ENCODE measurements at regions not wholly inside any gene's neighbourhood (a gene's known extent, or its start where the extent isn't known, plus 50 kb on each side); places are given as distances from the start of the nearest gene placed in this dataset.
"Not testable (repeated sequence)": the region's sequence is repeated elsewhere in the genome, so short reads cannot be mapped to it uniquely, and the experiment has no call there.

GRCh38 chr16:51527349-51527748, 376.3 kb upstream of the SALL1 start:
- ChIA-PET CTCF (no interaction called here), POLR2A (no interaction called here)

- ChIA-PET CTCF (no interaction called here), POLR2A (no interaction called here)
Observed at GRCh38 chr16:51526621-51527020, 375.6 kb upstream of the SALL1 start.

DNA sequence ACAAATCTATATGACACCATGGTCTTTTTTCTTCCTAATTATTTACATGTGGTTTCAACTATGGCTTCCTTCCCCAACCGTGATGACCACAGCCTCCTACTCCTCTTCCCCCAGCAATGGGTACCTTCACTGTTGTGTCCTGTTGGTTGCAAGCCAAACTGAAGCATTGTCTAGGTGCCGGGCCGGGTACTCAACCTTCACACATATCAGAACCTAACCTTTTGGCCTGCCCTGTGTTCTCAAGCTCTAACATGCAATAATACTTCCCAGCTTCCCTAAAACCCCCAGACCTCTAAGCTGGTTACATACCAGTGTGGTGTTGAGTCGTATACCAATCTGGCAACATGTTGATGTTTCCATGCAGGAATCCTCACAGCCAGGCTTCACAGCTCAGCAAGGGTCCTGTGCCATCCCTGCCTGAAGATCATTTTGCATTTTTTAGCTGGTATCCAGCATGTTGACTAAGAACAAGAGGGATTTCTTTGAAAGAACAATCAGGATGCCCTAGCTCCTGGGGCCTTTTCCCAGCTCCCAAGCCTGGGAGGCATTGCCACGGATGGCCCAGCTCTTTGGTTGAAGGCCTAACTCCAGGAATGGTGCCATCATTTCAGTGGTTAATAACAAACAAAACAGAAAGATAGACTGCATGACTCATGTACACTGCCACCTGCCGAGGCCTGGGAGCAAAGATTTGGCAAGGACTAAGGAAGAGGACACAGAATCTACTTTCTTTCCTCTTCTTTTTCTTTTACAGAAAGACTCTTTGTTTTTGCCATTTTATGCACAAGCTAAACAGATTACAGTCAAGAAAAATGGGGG, 373.7 kb upstream of the SALL1 start:
- ChIA-PET POLR2A (no interaction called here), CTCF (no interaction called here)

GRCh38 chr16:51524070-51524469, 373.0 kb upstream of the SALL1 start:
- ChIA-PET CTCF (no interaction called here), POLR2A (no interaction called here)

DNA sequence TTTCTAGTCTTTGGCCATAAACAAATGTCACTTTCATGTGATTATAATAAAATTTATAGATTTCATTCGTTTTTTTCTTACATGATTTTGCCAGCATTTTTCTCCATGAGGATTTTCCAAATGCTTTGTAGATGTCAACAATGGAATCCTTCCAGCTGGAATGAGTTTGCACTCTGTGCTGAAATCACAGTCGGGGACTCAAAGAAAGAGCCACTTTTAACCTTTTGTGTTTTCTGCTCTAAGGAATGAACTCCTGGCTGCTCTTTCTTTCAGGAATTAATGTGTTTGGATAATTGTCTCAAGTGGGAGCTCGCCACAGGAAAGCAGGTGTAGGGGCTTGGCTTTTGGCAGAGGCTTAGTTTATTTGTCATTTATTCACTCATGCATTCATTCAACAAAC, 372.3 kb upstream of the SALL1 start:
- ChIA-PET POLR2A (no interaction called here), CTCF (no interaction called here)

DNA sequence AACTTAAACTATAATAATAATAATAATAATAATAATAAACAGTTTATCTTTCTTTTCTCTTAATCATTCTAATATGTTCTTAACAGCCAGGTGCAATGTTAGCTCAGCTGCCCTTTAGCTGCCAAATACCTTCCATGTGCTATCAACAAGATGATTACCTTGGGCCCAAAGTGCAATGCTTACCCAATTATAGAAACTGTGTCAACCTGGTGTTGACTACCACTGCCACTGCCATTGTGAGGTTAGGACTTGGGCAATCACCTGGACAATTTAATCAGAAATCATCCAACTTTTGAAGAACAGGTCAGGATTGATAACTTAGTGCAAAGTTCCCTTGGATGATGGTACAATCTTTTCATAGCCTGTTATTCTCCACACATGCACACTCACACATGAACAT, 371.8 kb upstream of the SALL1 start:
- ChIA-PET CTCF (no interaction called here), POLR2A (no interaction called here)

DNA sequence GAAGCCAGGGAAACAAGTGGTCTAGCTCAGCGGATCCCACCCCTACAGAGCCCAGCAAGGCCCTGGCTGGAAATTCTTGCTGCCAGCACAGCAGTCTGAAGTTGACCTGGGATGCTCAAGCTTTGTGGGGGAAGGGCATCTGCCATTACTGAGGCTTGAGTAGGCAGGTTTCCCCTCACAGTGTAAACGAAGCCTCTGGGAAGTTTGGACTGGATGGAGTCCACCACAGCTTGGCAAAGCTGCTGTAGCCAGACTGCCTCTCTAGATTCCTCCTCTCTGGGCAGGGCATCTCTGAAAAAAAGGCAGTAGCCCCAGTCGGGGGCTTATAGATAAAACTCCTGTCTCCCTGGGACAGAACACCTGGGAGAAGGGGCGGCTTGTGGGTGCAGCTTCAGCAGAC, 365.9 kb upstream of the SALL1 start:
- POLR2A ChIA-PET, CTCF ChIA-PET: not testable (repeated sequence)

DNA sequence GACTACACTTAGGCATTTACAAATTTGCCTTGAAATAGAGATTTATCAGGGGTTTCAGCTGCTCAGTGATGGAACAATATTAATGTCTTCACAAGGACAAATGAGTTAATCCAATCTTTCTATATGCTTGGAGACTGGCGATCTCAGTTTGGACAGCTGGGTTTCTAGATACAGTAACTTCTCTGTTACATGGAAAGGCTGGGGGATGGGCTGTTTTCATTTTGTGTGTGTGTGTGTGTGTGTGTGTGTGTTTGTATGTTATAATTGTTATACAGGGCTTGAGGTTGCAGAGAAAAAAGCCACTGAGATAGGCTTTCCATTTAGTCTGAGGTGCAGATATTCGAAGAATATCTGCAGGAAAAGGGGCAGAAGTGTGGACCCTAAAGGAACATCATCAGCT, 359.3 kb upstream of the SALL1 start:
- POLR2A ChIA-PET: no interaction called here
- CTCF ChIA-PET: no interaction called here

DNA sequence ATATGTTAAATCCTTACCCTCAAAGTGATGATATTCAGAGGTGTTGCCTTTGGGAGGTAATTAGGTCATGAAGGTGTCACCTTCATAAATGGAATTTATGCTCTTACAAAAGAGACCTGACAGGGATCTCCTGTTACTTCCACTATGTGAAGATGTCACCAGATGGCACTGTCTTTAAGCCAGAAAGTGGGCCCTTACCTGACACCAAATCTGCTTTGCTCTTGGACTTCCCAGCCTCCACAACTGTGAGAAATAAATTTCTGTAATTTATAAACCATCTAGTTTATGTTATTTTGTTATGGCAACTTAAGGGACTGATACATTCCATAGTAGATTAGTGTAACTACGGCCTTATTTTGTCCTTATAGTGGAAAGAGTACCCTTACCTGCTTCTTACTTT, 358.3 kb upstream of the SALL1 start:
- CTCF ChIA-PET: no interaction called here
- POLR2A ChIA-PET: no interaction called here

- CTCF ChIA-PET: no interaction called here
- POLR2A ChIA-PET: no interaction called here
Observed at GRCh38 chr16:51508490-51509212, 357.6 kb upstream of the SALL1 start.

DNA sequence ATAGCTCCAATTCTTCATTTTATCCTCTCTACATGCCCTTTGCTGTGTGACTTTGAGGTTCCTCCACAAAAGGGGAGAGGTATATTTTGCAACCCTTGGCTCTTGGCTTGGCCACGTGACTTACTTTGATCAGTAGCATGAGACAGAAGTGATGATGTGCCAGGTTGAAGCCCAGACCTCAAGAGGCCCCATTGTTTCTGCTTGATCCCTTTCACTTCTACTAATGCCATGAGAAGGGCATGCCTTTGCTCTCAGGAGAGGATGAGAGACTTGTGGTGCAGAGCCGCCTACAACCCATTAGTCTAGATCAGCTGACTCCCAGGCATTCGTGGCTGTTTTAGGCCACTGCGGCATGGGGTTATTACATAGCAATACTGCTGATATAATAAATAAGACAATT, 356.2 kb upstream of the SALL1 start:
- CTCF ChIA-PET: no interaction called here
- POLR2A ChIA-PET: no interaction called here

- ChIA-PET CTCF (no interaction called here), POLR2A (no interaction called here)
Observed at GRCh38 chr16:51500306-51500705, 349.2 kb upstream of the SALL1 start.

GRCh38 chr16:51497541-51498211, 346.6 kb upstream of the SALL1 start:
- CTCF ChIA-PET: no interaction called here

DNA sequence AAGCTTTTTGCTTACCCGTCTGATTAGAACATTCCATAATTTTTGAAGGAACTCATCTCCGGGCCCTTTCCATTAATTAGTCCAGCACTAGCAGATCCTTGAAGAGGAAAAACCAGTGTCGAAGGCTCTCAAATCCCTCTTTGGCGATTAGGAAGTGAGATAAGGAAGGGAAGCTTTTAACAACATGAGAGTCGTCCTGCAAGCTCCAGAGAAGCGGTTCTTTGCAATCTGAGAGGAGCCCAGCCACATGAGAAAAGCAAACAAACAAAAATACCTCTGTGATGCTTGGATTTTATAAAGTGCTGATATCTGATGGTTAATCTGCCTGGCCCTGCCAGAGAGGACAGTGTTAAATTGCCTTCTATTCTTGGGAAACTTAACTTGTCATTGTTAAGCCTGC, 339.8 kb upstream of the SALL1 start:
- ChIA-PET CTCF (no interaction called here), POLR2A (no interaction called here)

More at GRCh38 chr16:51497541-51498211, 346.6 kb upstream of the SALL1 start:
- POLR2A ChIA-PET: no interaction called here

DNA sequence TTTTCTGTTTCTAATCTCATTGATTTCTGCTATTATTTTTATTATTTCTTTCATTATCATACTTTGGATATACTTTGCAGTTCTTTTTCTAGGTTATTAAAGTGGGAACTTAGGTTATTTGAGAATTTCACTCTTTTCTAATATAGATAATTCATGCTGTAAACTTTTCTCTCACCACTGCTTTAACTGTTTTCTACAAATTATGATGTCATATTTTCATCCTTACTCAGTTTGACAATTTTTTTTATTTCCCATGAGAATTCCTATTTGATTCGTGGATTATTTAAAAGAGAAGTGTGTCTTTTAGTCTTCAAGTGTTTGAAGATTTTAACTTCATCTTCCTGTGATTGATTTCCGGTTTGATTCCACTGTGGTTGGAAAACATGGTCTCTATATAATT, 336.8 kb upstream of the SALL1 start:
- ChIA-PET POLR2A (no interaction called here), CTCF (no interaction called here)

- ChIA-PET CTCF (no interaction called here), POLR2A (no interaction called here)
Observed at GRCh38 chr16:51474414-51475091, 323.5 kb upstream of the SALL1 start.

- POLR2A ChIA-PET: no interaction called here
- CTCF ChIA-PET: no interaction called here
Observed at GRCh38 chr16:51473091-51473490, 322.0 kb upstream of the SALL1 start.

DNA sequence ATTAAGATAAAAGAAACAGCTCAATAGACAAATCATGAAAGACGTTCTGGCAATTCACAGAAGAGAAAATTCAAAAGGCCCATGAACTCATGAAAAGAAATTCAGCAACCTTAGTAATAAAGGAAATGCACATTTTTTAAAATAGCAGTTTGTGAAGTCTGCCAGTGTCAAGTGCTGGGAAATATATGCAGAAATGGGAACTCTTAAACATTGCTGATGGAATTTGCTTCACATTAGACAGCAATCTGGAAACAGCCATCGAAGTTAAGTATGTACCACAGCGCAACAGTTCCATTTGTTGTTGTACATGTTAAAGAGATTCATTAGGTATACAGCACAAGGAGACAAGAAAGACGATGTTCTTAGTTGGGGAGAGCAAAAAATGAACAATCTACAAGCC, 319.4 kb upstream of the SALL1 start:
- CTCF ChIA-PET: no interaction called here
- POLR2A ChIA-PET: no interaction called here

DNA sequence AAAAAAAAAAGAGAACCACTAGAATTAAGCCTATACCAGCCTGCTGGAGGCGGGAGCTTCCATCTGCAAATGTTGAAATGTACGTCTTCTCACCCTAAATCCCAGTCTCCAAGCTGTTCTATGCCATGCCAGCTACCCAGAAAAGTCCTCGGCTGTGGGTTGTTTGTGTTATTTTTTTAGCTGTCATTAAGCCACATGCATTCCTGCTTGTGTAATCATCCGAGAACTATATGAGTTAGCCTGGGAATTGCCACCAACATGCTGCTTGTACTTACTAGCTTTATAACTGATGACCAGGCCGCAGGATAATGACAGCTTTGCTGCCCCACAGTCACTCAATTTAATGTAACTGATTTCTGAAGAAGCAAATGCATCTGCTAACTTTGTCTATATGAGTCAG, 313.9 kb upstream of the SALL1 start:
- CTCF ChIA-PET: no interaction called here
- POLR2A ChIA-PET: no interaction called here

GRCh38 chr16:51461255-51461654, 310.2 kb upstream of the SALL1 start:
- CTCF ChIA-PET: no interaction called here

More at GRCh38 chr16:51461255-51461654, 310.2 kb upstream of the SALL1 start:
- POLR2A ChIA-PET: no interaction called here
